HepG2 (cell line): ENCODE measurements at regions not wholly inside any gene's neighbourhood (a gene's known extent, or its start where the extent isn't known, plus 50 kb on each side); places are given as distances from the start of the nearest gene placed in this dataset.

Experiments used
- ATAC-seq: fragments of 200-7000 bp; cut with Tn5 transposase; 3 replicates; pipeline ENCODE4 v1.9.1; 2020; ENCODE audit warnings: mild to moderate bottlenecking, moderate library complexity
- BruUV-seq: library from RNA; stranded (reverse); fragments of 400-500 nt; replicated peaks from 2 replicates; lab custom pipeline; 2021; lab: Mats Ljungman, UMichigan
- CTCF ChIA-PET: fragments of 300-600 bp; formaldehyde crosslinking; extraction: SDS; loops from one replicate; lab custom pipeline; 2021; ENCODE audit warnings: low total read pairs, inconsistent platforms, low intra/inter-chr PET ratio; lab: Yijun Ruan, JAX
- POLR2A ChIA-PET: fragments of 350-600 bp; sonication (Branson Sonifier 250); formaldehyde crosslinking; loops from one replicate; lab custom pipeline; 2020; ENCODE audit warnings: antibody characterized with exemption, inconsistent platforms; lab: Yijun Ruan, JAX
- DNase-seq: peaks from one replicate; pipeline ENCODE4 v3.0.0-alpha.2; 2015; ENCODE audit warnings: low spot score
- FAIRE-seq: peaks from 3 replicates; lab custom pipeline; 2011; peaks lifted over from hg19 to GRCh38; lab: Jason Lieb, UNC
- H2AFZ ChIP-seq: one replicate; pipeline ENCODE4 v1.6.1; 2011; ENCODE audit warnings: low read length, inconsistent platforms
- H3K27ac ChIP-seq: fragments of 300-600 bp; 3 replicates; pipeline ENCODE4 v1.8.0; 2011; ENCODE audit warnings: mixed run types, mild to moderate bottlenecking, mixed read lengths, low read length, inconsistent platforms; ENCODE audit not compliant: insufficient read depth; ENCODE audit errors: extremely low read length
- H3K27me3 ChIP-seq, 2 experiments: fragments of 200-600 bp in 1 of 2; 2 replicates in 1 of 2; 3 replicates in 1 of 2; pipeline versions ENCODE4 v1.6.0 to v1.8.0; 2011; ENCODE audit warnings: low read length in 2 of 2, mild to moderate bottlenecking in 2 of 2, moderate library complexity in 2 of 2, inconsistent platforms in 1 of 2; ENCODE audit not compliant: insufficient read depth in 2 of 2, control insufficient read depth in 1 of 2
- H3K36me3 ChIP-seq, 2 experiments: fragments of 200-600 bp in 1 of 2; replicated peaks in 1 of 2; 2 replicates in 1 of 2; 3 replicates in 1 of 2; pipeline versions ENCODE4 v1.5.1 to v1.8.0; 2011; ENCODE audit warnings: low read length in 2 of 2, inconsistent platforms in 1 of 2; ENCODE audit not compliant: insufficient read depth in 2 of 2, control insufficient read depth in 1 of 2
- H3K4me1 ChIP-seq: 2 replicates; pipeline ENCODE4 v1.5.1; 2012; ENCODE audit warnings: low read length, inconsistent platforms; ENCODE audit not compliant: insufficient read depth
- H3K4me2 ChIP-seq: 2 replicates; pipeline ENCODE4 v1.6.0; 2011; ENCODE audit warnings: low read depth, low read length, inconsistent platforms
- H3K4me3 ChIP-seq, 3 experiments: fragments of 200-600 bp in 1 of 3; sonication (generic), shearing (Covaris generic) in 1 of 3; replicated peaks in 1 of 3; 2 replicates each; pipeline ENCODE4 v1.5.1; 2011 to 2016; ENCODE audit warnings: low read length in 3 of 3, inconsistent platforms in 2 of 3, low read depth in 2 of 3, mild to moderate bottlenecking in 2 of 3, control low read depth in 1 of 3, mixed read lengths in 1 of 3; ENCODE audit not compliant: insufficient read depth in 1 of 3
- H3K79me2 ChIP-seq: one replicate; pipeline ENCODE4 v1.6.1; 2011; ENCODE audit warnings: low read length, inconsistent platforms; ENCODE audit not compliant: insufficient read depth
- H3K9ac ChIP-seq: 2 replicates; pipeline ENCODE4 v1.6.0; 2011; ENCODE audit warnings: mild to moderate bottlenecking, low read depth, low read length, inconsistent platforms; ENCODE audit not compliant: insufficient read depth
- H3K9me3 ChIP-seq: 2 replicates; pipeline ENCODE4 v1.5.1; 2012; ENCODE audit warnings: mild to moderate bottlenecking, low read length
- H4K20me1 ChIP-seq: 2 replicates; pipeline ENCODE4 v1.6.0; 2011; ENCODE audit warnings: inconsistent platforms, mild to moderate bottlenecking, low read length, moderate library complexity; ENCODE audit not compliant: insufficient read depth
- DNMT3B ChIP-seq: conservative IDR thresholded peaks from 2 replicates; pipeline ENCODE4 v1.6.1; 2016; ENCODE audit warnings: missing biosample characterization, control low read depth
- FOXJ3 ChIP-seq: sonication (generic); formaldehyde crosslinking; IDR thresholded peaks from 2 replicates; pipeline ENCODE4 v1.4.0; 2020; ENCODE audit warnings: missing genetic modification reagents, mild to moderate bottlenecking, borderline replicate concordance
- TAF1 ChIP-seq: sonication (generic); formaldehyde crosslinking; IDR thresholded peaks from 2 replicates; pipeline ENCODE4 v1.4.0; 2020; ENCODE audit warnings: missing genetic modification reagents
- ZC3H4 ChIP-seq: sonication (generic); formaldehyde crosslinking; IDR thresholded peaks from 2 replicates; pipeline ENCODE4 v1.4.0; 2020; ENCODE audit warnings: missing genetic modification reagents, borderline replicate concordance
- ZNF407 ChIP-seq: sonication (generic); formaldehyde crosslinking; IDR thresholded peaks from one replicate; pipeline ENCODE4 v1.5.1; 2020; ENCODE audit warnings: mild to moderate bottlenecking, missing genetic modification reagents; ENCODE audit errors: not compliant biosample characterization
- ZNF569 ChIP-seq: sonication (generic); formaldehyde crosslinking; IDR thresholded peaks from 2 replicates; pipeline ENCODE4 v1.5.0; 2020; ENCODE audit warnings: mild to moderate bottlenecking, missing genetic modification reagents, moderate library complexity, borderline replicate concordance
- WGBS: methylation state at CpG from one replicate; pipeline ENCODE4 v1.1.6; 2017; ENCODE audit warnings: low lambda C conversion rate; 5-methylcytosine and 5-hydroxymethylcytosine counted together
- in situ Hi-C: cut with HindIII; loops from 2 replicates; pipeline ENCODE4 v1.10.0; 2017; ENCODE audit warnings: low pct_unique_long_range_greater_than_20kb; ENCODE audit not compliant: extremely low pct_ligation_motif_present
- intact Hi-C: fragments of 100-400 bp; cut with micrococcal nuclease; formaldehyde crosslinking; loops from one replicate; pipeline ENCODE4 v1.10.0; 2022; ENCODE audit not compliant: unreplicated experiment
- TF ChIP-seq, protein P1 (sequence below): sonication (generic); formaldehyde crosslinking; conservative IDR thresholded peaks from 2 replicates; pipeline ENCODE4 v1.8.0; 2022; ENCODE audit warnings: mild to moderate bottlenecking, moderate library complexity, missing genetic modification reagents
- TF ChIP-seq, protein P2 (sequence below): sonication (generic); formaldehyde crosslinking; IDR thresholded peaks from 2 replicates; pipeline ENCODE4 v1.5.1; 2020; ENCODE audit warnings: mild to moderate bottlenecking, moderate library complexity, missing genetic modification reagents
- TF ChIP-seq, protein P3 (sequence below): sonication (generic); formaldehyde crosslinking; IDR thresholded peaks from 2 replicates; pipeline ENCODE4 v1.5.0; 2020; ENCODE audit warnings: mild to moderate bottlenecking, missing genetic modification reagents

GRCh38 chr12:87660987-87661774, 368.0 kb downstream of the C12orf50 start:
- Histone ChIP-seq H4K20me1 (no peaks in the 10 kb centered on the region; the same call in 1 of the 2 replicates), H3K4me2 (peak overlapping the region; percentile 61), H3K27me3 (no peaks in the 10 kb centered on the region), H3K4me1 (no peaks in the 10 kb centered on the region), H3K9ac (no peak overlapping the region), H3K4me3 (peak overlapping the region in 1 of 3 experiments; percentile 31; a peak in 1 of 6 replicates), H3K79me2 (no peaks in the 10 kb centered on the region), H3K36me3 (no peaks in the 10 kb centered on the region), H3K27ac (no peak overlapping the region), H2AFZ (peak overlapping the region; percentile 63), H3K9me3 (peaks cover 26% of the 10 kb centered on the region)
- intact Hi-C loops (no loop called here), in situ Hi-C loops (no loop called here)
- BruUV-seq, result no TSS peak
- FAIRE-seq, result no peak
- ChIA-PET CTCF (no interaction called here), POLR2A (no interaction called here)
- DNase-seq, result no peak
- no peak for ATAC-seq
- 93% methylated on average over 1 of the region's 2 CpGs for WGBS
- TF ChIP-seq TAF1 (CRISPR knock-in tag) (no peak), ZC3H4 (CRISPR knock-in tag) (no peak), DNMT3B (CRISPR knock-in tag) (no peak), ZNF407 (no peak), ZNF569 (no peak), FOXJ3 (CRISPR knock-in tag) (no peak)
- TF ChIP-seq, protein P1, sequence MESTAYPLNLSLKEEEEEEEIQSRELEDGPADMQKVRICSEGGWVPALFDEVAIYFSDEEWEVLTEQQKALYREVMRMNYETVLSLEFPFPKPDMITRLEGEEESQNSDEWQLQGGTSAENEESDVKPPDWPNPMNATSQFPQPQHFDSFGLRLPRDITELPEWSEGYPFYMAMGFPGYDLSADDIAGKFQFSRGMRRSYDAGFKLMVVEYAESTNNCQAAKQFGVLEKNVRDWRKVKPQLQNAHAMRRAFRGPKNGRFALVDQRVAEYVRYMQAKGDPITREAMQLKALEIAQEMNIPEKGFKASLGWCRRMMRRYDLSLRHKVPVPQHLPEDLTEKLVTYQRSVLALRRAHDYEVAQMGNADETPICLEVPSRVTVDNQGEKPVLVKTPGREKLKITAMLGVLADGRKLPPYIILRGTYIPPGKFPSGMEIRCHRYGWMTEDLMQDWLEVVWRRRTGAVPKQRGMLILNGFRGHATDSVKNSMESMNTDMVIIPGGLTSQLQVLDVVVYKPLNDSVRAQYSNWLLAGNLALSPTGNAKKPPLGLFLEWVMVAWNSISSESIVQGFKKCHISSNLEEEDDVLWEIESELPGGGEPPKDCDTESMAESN (CRISPR knock-in tag), result no peak
- TF ChIP-seq, protein P2, sequence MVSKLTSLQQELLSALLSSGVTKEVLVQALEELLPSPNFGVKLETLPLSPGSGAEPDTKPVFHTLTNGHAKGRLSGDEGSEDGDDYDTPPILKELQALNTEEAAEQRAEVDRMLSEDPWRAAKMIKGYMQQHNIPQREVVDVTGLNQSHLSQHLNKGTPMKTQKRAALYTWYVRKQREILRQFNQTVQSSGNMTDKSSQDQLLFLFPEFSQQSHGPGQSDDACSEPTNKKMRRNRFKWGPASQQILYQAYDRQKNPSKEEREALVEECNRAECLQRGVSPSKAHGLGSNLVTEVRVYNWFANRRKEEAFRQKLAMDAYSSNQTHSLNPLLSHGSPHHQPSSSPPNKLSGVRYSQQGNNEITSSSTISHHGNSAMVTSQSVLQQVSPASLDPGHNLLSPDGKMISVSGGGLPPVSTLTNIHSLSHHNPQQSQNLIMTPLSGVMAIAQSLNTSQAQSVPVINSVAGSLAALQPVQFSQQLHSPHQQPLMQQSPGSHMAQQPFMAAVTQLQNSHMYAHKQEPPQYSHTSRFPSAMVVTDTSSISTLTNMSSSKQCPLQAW (CRISPR knock-in tag), result no peak
- TF ChIP-seq, protein P3, sequence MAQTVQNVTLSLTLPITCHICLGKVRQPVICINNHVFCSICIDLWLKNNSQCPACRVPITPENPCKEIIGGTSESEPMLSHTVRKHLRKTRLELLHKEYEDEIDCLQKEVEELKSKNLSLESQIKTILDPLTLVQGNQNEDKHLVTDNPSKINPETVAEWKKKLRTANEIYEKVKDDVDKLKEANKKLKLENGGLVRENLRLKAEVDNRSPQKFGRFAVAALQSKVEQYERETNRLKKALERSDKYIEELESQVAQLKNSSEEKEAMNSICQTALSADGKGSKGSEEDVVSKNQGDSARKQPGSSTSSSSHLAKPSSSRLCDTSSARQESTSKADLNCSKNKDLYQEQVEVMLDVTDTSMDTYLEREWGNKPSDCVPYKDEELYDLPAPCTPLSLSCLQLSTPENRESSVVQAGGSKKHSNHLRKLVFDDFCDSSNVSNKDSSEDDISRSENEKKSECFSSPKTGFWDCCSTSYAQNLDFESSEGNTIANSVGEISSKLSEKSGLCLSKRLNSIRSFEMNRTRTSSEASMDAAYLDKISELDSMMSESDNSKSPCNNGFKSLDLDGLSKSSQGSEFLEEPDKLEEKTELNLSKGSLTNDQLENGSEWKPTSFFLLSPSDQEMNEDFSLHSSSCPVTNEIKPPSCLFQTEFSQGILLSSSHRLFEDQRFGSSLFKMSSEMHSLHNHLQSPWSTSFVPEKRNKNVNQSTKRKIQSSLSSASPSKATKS, result no peak
